Neutrophil (primary cell): ENCODE measurements at regions not wholly inside any gene's neighbourhood (a gene's known extent, or its start where the extent isn't known, plus 50 kb on each side); places are given as distances from the start of the nearest gene placed in this dataset.

Source experiments
- H3K27ac ChIP-seq: fragments of 200-600 bp; sonication (generic); 2 replicates; pipeline ENCODE4 v1.5.1; 2016; ENCODE audit warnings: mild to moderate bottlenecking, moderate library complexity
- H3K27me3 ChIP-seq: fragments of 200-600 bp; sonication (generic); 2 replicates; pipeline ENCODE4 v1.6.0; 2016; ENCODE audit warnings: mild to moderate bottlenecking
- H3K36me3 ChIP-seq: fragments of 200-600 bp; sonication (generic); 2 replicates; pipeline ENCODE4 v1.5.1; 2017
- H3K4me1 ChIP-seq, 2 experiments: fragments of 200-600 bp in 1 of 2; sonication (generic) in 1 of 2; 1 replicate in 1 of 2; 2 replicates in 1 of 2; pipeline versions ENCODE4 v1.5.1 to v1.6.1; 2013 to 2016; ENCODE audit warnings: low read depth in 1 of 2, low read length in 1 of 2, mild to moderate bottlenecking in 1 of 2, moderate library complexity in 1 of 2; ENCODE audit not compliant: control insufficient read depth in 1 of 2, insufficient read depth in 1 of 2
- H3K4me3 ChIP-seq, 2 experiments: fragments of 200-600 bp in 1 of 2; sonication (generic) in 1 of 2; 1 replicate in 1 of 2; 2 replicates in 1 of 2; pipeline ENCODE4 v1.5.1; 2013 to 2016; ENCODE audit warnings: low read depth in 1 of 2, low read length in 1 of 2, mild to moderate bottlenecking in 1 of 2, moderate library complexity in 1 of 2
- H3K9me3 ChIP-seq: fragments of 200-600 bp; sonication (generic); 2 replicates; pipeline ENCODE4 v1.5.1; 2016
- CTCF ChIP-seq: fragments of 200-600 bp; sonication (generic); IDR thresholded peaks from 2 replicates; pipeline ENCODE4 v1.5.1; 2016; ENCODE audit warnings: antibody characterized with exemption

- Histone ChIP-seq H3K27me3 (no peaks in the 10 kb centered on the region), H3K4me1 (no peaks in the 10 kb centered on the region), H3K36me3 (no peaks in the 10 kb centered on the region), H3K27ac (no peak overlapping the region), H3K9me3 (no peaks in the 10 kb centered on the region), H3K4me3 (no peak overlapping the region)
- no peak for TF ChIP-seq CTCF
These were observed 59.0 kb downstream of the RPS29 start for GRCh38 chr14:49527221-49527620.

DNA sequence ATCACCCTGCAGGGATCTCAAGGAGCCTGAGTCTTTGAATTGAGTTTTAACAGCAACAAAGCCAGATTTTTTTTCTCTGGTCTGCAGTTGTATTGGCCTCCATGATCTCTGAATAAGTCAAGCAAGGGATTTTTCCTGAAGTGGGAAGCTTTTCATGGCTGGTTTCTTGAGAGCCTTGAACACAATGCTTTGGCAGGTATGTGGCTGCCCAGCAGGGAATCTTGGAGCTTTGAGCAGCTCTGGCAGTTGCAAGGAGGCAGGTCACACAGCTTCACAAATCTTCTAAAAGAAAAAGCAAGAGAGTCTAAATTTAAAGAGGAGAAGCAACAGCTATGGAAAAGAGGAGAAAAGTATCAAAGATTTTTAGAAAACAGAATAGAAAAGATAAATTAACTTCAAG is 60.1 kb downstream of the RPS29 start:
- no peak overlapping the region for H3K27ac ChIP-seq
- no peaks in the 10 kb centered on the region for H3K4me1 ChIP-seq
- H3K4me3 ChIP-seq, result no peak overlapping the region
- H3K36me3 ChIP-seq, result no peaks in the 10 kb centered on the region
- TF ChIP-seq CTCF, result no peak
- no peaks in the 10 kb centered on the region for H3K9me3 ChIP-seq
- H3K27me3 ChIP-seq, result no peaks in the 10 kb centered on the region

GRCh38 chr14:49516286-49516685 is 69.9 kb downstream of the RPS29 start:
- no peak overlapping the region for H3K27ac ChIP-seq
- H3K36me3 ChIP-seq, result no peaks in the 10 kb centered on the region
- no peaks in the 10 kb centered on the region for H3K4me1 ChIP-seq
- no peak overlapping the region for H3K4me3 ChIP-seq
- H3K9me3 ChIP-seq, result no peaks in the 10 kb centered on the region
- TF ChIP-seq CTCF, result no peak
- H3K27me3 ChIP-seq, result no peaks in the 10 kb centered on the region

DNA sequence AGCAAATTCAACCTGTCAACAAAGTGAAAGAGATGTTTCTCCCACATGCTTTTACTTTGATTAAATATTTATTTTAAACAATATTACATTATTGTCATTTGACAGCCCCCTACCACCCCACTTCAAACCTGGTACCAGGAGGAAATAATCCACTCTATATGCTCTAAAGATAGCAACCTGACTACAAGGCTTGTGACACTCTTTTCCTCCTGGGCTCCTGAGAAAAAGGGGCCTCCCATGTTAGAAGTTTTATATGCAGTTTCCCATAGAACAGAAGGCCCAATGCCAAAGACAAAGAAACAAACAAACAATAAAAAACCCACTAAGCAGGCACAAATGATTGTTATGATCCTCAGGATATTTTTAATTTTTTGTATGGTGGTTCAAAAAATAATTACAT is 73.6 kb downstream of the RPS29 start:
- H3K27ac ChIP-seq, result no peak overlapping the region
- no peaks in the 10 kb centered on the region for H3K9me3 ChIP-seq
- no peaks in the 10 kb centered on the region for H3K36me3 ChIP-seq
- no peak overlapping the region for H3K4me3 ChIP-seq
- H3K4me1 ChIP-seq, result no peaks in the 10 kb centered on the region
- no peaks in the 10 kb centered on the region for H3K27me3 ChIP-seq
- TF ChIP-seq CTCF, result no peak

GRCh38 chr14:49512147-49512551 is 74.0 kb downstream of the RPS29 start:
- H3K27ac ChIP-seq, result no peak overlapping the region
- TF ChIP-seq CTCF, result no peak

GRCh38 chr14:49508124-49508523 is 78.1 kb downstream of the RPS29 start:
- H3K27me3 ChIP-seq, result no peaks in the 10 kb centered on the region
- no peak overlapping the region for H3K4me3 ChIP-seq
- peaks cover 0 to 4% of the 10 kb centered on the region in 2 experiments for H3K4me1 ChIP-seq
- H3K27ac ChIP-seq, result no peak overlapping the region
- no peaks in the 10 kb centered on the region for H3K36me3 ChIP-seq
- no peak for TF ChIP-seq CTCF
- H3K9me3 ChIP-seq, result no peaks in the 10 kb centered on the region

More at GRCh38 chr14:49512147-49512551, 74.0 kb downstream of the RPS29 start:
- Histone ChIP-seq H3K9me3 (no peaks in the 10 kb centered on the region), H3K4me3 (no peak overlapping the region), H3K4me1 (no peaks in the 10 kb centered on the region), H3K36me3 (no peaks in the 10 kb centered on the region), H3K27me3 (no peaks in the 10 kb centered on the region)
